Naive B cell (primary cell): ENCODE measurements at regions not wholly inside any gene's neighbourhood (a gene's known extent, or its start where the extent isn't known, plus 50 kb on each side); places are given as distances from the start of the nearest gene placed in this dataset.
"Not testable (repeated sequence)": the region's sequence is repeated elsewhere in the genome, so short reads cannot be mapped to it uniquely, and the experiment has no call there.

Experiments
- ATAC-seq, 2 donors: fragments of 150-1000 bp; cut with Tn5 transposase; 2 replicates each; pipeline ENCODE4 v1.10.0; 2021; ENCODE audit warnings: low read depth in 2 of 2, mild to moderate bottlenecking in 2 of 2, moderate library complexity in 2 of 2
- DNase-seq: peaks from one replicate; pipeline ENCODE4 v3.0.0; 2022
- H3K27ac Mint-ChIP-seq, 6 donors: one replicate each; pipeline ENCODE4 v1.8.0; 2020 to 2022; ENCODE audit warnings: mild to moderate bottlenecking in 6 of 6, mixed read lengths in 6 of 6, moderate library complexity in 5 of 6, inconsistent platforms in 2 of 6
- H3K27me3 Mint-ChIP-seq, 3 donors: one replicate each; pipeline ENCODE4 v1.8.0; 2021 to 2022; ENCODE audit warnings: mixed read lengths in 3 of 3, mild to moderate bottlenecking in 1 of 3
- H3K36me3 Mint-ChIP-seq, 2 donors: one replicate each; pipeline ENCODE4 v1.8.0; 2020 to 2022; ENCODE audit warnings: mixed read lengths in 2 of 2, inconsistent platforms in 1 of 2, mild to moderate bottlenecking in 1 of 2
- H3K4me1 Mint-ChIP-seq, 3 donors: one replicate each; pipeline ENCODE4 v1.8.0; 2020 to 2022; ENCODE audit warnings: mixed read lengths in 3 of 3, inconsistent platforms in 1 of 3, mild to moderate bottlenecking in 1 of 3, moderate library complexity in 1 of 3
- H3K4me3 Mint-ChIP-seq, 8 donors: one replicate each; pipeline ENCODE4 v1.8.0; 2020 to 2022; ENCODE audit warnings: mild to moderate bottlenecking in 8 of 8, mixed read lengths in 8 of 8, moderate library complexity in 8 of 8, inconsistent platforms in 2 of 8
- H3K9me3 Mint-ChIP-seq, 7 donors: one replicate each; pipeline ENCODE4 v1.8.0; 2020 to 2022; ENCODE audit warnings: mixed read lengths in 7 of 7, mild to moderate bottlenecking in 5 of 7, inconsistent platforms in 2 of 7, moderate library complexity in 1 of 7

GRCh38 chr22:19658967-19659804, 55.1 kb upstream of the SEPTIN5 start:
- Mint-ChIP-seq H3K4me3 (no peak overlapping the region), H3K4me1 (peaks cover 0 to 5% (median 3%) of the 10 kb centered on the region in 3 donors), H3K27me3 (peaks cover 0 to 6% (median 6%) of the 10 kb centered on the region in 3 donors), H3K9me3 (no peaks in the 10 kb centered on the region), H3K27ac (no peak overlapping the region), H3K36me3 (no peaks in the 10 kb centered on the region)
- DNase-seq: no peak
- no peak for ATAC-seq

- peaks cover 0 to 8% (median 7%) of the 10 kb centered on the region in 3 donors for H3K27me3 Mint-ChIP-seq
- no peak overlapping the region for H3K4me3 Mint-ChIP-seq
- DNase-seq: no peak
- peaks cover 0 to 5% (median 3%) of the 10 kb centered on the region in 3 donors for H3K4me1 Mint-ChIP-seq
- H3K36me3 Mint-ChIP-seq: no peaks in the 10 kb centered on the region
- no peaks in the 10 kb centered on the region for H3K9me3 Mint-ChIP-seq
- H3K27ac Mint-ChIP-seq: no peak overlapping the region
- ATAC-seq: no peak
Measured at GRCh38 chr22:19659805-19660345, 54.4 kb upstream of the SEPTIN5 start.

GRCh38 chr22:19660583-19660982, 53.7 kb upstream of the SEPTIN5 start:
- Mint-ChIP-seq H3K27me3 (peaks cover 0 to 15% (median 8%) of the 10 kb centered on the region in 3 donors), H3K4me3 (peak overlapping the region in 1 of 8 donors; percentile 30), H3K27ac (peak overlapping the region in 1 of 6 donors; percentile 15)
- H3K9me3 Mint-ChIP-seq, ATAC-seq, H3K36me3 Mint-ChIP-seq, H3K4me1 Mint-ChIP-seq, DNase-seq: not testable (repeated sequence)

- DNase-seq (no peak), ATAC-seq (no peak)
- H3K27ac Mint-ChIP-seq: peak overlapping the region in 1 of 6 donors; percentile 55
Measured at GRCh38 chr22:19661156-19661555, 53.1 kb upstream of the SEPTIN5 start.

GRCh38 chr22:19662049-19662684, 52.1 kb upstream of the SEPTIN5 start:
- H3K27ac Mint-ChIP-seq, H3K4me1 Mint-ChIP-seq, ATAC-seq, H3K36me3 Mint-ChIP-seq, H3K4me3 Mint-ChIP-seq, H3K9me3 Mint-ChIP-seq, DNase-seq: not testable (repeated sequence)
- H3K27me3 Mint-ChIP-seq: peaks cover 0 to 21% (median 21%) of the 10 kb centered on the region in 3 donors

More at GRCh38 chr22:19661156-19661555, 53.1 kb upstream of the SEPTIN5 start:
- Mint-ChIP-seq H3K4me3 (no peak overlapping the region), H3K4me1 (peaks cover 0 to 5% (median 3%) of the 10 kb centered on the region in 3 donors), H3K27me3 (peaks cover 0 to 15% (median 14%) of the 10 kb centered on the region in 3 donors), H3K9me3 (no peaks in the 10 kb centered on the region), H3K36me3 (no peaks in the 10 kb centered on the region)

GRCh38 chr22:19663286-19663815, 51.0 kb upstream of the SEPTIN5 start:
- no peak for DNase-seq
- Mint-ChIP-seq H3K36me3 (no peaks in the 10 kb centered on the region), H3K27ac (peak overlapping the region in 1 of 6 donors; percentile 26), H3K9me3 (no peaks in the 10 kb centered on the region), H3K4me1 (peaks cover 0 to 5% (median 3%) of the 10 kb centered on the region in 3 donors), H3K4me3 (no peak overlapping the region), H3K27me3 (peaks cover 0 to 31% (median 24%) of the 10 kb centered on the region in 3 donors)
- ATAC-seq: no peak

GRCh38 chr22:19663821-19664355, 50.4 kb upstream of the SEPTIN5 start:
- no peaks in the 10 kb centered on the region for H3K36me3 Mint-ChIP-seq
- H3K9me3 Mint-ChIP-seq: no peaks in the 10 kb centered on the region
- H3K27me3 Mint-ChIP-seq: peaks cover 0 to 31% (median 24%) of the 10 kb centered on the region in 3 donors
- H3K27ac Mint-ChIP-seq: no peak overlapping the region
- H3K4me3 Mint-ChIP-seq: no peak overlapping the region
- H3K4me1 Mint-ChIP-seq: peaks cover 0 to 5% (median 3%) of the 10 kb centered on the region in 3 donors
- DNase-seq: no peak
- no peak for ATAC-seq

- Mint-ChIP-seq H3K36me3 (no peaks in the 10 kb centered on the region), H3K9me3 (no peaks in the 10 kb centered on the region), H3K27ac (no peak overlapping the region), H3K4me3 (no peak overlapping the region), H3K27me3 (peaks cover 0 to 31% (median 24%) of the 10 kb centered on the region in 3 donors), H3K4me1 (peaks cover 0 to 5% (median 3%) of the 10 kb centered on the region in 3 donors)
- DNase-seq: no peak
- no peak for ATAC-seq
Measured at GRCh38 chr22:19664406-19664805, 49.9 kb upstream of the SEPTIN5 start.
